HG03460 (cell line): ENCODE measurements at regions not wholly inside any gene's neighbourhood (a gene's known extent, or its start where the extent isn't known, plus 50 kb on each side); places are given as distances from the start of the nearest gene placed in this dataset.
"Not testable (repeated sequence)": the region's sequence is repeated elsewhere in the genome, so short reads cannot be mapped to it uniquely, and the experiment has no call there.

Experiments used
- ATAC-seq: cut with Tn5 transposase; IDR thresholded peaks from one replicate; pipeline ENCODE4 v1.9.1; 2021; ENCODE audit not compliant: unreplicated experiment

GRCh38 chr7:148507787-148508186 is 82.8 kb upstream of the C7orf33 start:
- ATAC-seq = no peak

GRCh38 chr7:148514236-148514635 is 76.3 kb upstream of the C7orf33 start:
- no peak for ATAC-seq

GRCh38 chr7:148515237-148515636 is 75.3 kb upstream of the C7orf33 start:
- ATAC-seq = no peak

GRCh38 chr7:148515728-148516695 is 74.6 kb upstream of the C7orf33 start:
- ATAC-seq = no peak

GRCh38 chr7:148519386-148519785 is 71.2 kb upstream of the C7orf33 start:
- not testable (repeated sequence) for ATAC-seq

- no peak for ATAC-seq
These were observed 69.3 kb upstream of the C7orf33 start for GRCh38 chr7:148521271-148521670.

- no peak for ATAC-seq
These were observed 67.0 kb upstream of the C7orf33 start for GRCh38 chr7:148523550-148523949.

GRCh38 chr7:148524479-148525224 is 65.9 kb upstream of the C7orf33 start:
- no peak for ATAC-seq

GRCh38 chr7:148527717-148528168 is 62.8 kb upstream of the C7orf33 start:
- ATAC-seq = peak; percentile 99

GRCh38 chr7:148535217-148535616 is 55.3 kb upstream of the C7orf33 start:
- ATAC-seq = peak; percentile 79

- no peak for ATAC-seq
These were observed 53.1 kb upstream of the C7orf33 start for GRCh38 chr7:148537435-148537834.

- no peak for ATAC-seq
These were observed 50.4 kb upstream of the C7orf33 start for GRCh38 chr7:148540041-148540738.
